ENCODE measurements at regions not wholly inside any gene's neighbourhood (a gene's known extent, or its start where the extent isn't known, plus 50 kb on each side); places are given as distances from the start of the nearest gene placed in this dataset.

DNA sequence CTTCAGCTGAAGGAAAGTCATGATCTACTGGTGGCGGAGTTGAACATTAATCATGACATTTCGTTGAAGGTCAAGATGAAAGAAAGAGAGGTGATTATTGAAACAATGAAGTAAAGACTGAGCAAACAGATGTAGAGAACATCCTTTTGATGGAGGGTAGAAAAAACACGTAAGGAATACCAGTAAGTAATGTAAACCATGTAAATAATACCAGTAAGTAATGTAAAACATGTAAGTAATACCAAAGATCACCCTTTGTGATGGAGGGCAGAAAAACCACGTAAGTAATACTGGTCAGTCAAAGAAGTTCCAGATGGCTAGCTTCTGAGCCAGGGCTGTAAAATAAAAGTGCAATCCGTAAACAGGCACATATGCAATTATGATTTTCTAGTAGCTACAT, 1387.7 kb downstream of the SUCLG1 start:
- no peak for TF ChIP-seq RAD21 (conservative IDR thresholded peaks at IDR 0.05 in 1 of 2, IDR thresholded peaks at IDR 0.05 in 1 of 2)
- no peak for TF ChIP-seq EP300 (IDR thresholded peaks at IDR 0.05)
- TF ChIP-seq, protein P1, sequence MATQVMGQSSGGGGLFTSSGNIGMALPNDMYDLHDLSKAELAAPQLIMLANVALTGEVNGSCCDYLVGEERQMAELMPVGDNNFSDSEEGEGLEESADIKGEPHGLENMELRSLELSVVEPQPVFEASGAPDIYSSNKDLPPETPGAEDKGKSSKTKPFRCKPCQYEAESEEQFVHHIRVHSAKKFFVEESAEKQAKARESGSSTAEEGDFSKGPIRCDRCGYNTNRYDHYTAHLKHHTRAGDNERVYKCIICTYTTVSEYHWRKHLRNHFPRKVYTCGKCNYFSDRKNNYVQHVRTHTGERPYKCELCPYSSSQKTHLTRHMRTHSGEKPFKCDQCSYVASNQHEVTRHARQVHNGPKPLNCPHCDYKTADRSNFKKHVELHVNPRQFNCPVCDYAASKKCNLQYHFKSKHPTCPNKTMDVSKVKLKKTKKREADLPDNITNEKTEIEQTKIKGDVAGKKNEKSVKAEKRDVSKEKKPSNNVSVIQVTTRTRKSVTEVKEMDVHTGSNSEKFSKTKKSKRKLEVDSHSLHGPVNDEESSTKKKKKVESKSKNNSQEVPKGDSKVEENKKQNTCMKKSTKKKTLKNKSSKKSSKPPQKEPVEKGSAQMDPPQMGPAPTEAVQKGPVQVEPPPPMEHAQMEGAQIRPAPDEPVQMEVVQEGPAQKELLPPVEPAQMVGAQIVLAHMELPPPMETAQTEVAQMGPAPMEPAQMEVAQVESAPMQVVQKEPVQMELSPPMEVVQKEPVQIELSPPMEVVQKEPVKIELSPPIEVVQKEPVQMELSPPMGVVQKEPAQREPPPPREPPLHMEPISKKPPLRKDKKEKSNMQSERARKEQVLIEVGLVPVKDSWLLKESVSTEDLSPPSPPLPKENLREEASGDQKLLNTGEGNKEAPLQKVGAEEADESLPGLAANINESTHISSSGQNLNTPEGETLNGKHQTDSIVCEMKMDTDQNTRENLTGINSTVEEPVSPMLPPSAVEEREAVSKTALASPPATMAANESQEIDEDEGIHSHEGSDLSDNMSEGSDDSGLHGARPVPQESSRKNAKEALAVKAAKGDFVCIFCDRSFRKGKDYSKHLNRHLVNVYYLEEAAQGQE (IDR thresholded peaks at IDR 0.05), result no peak
- no peak for TF ChIP-seq POLR2A (IDR thresholded peaks at IDR 0.05; ENCODE audit: low read length)
- TF ChIP-seq, protein P2, sequence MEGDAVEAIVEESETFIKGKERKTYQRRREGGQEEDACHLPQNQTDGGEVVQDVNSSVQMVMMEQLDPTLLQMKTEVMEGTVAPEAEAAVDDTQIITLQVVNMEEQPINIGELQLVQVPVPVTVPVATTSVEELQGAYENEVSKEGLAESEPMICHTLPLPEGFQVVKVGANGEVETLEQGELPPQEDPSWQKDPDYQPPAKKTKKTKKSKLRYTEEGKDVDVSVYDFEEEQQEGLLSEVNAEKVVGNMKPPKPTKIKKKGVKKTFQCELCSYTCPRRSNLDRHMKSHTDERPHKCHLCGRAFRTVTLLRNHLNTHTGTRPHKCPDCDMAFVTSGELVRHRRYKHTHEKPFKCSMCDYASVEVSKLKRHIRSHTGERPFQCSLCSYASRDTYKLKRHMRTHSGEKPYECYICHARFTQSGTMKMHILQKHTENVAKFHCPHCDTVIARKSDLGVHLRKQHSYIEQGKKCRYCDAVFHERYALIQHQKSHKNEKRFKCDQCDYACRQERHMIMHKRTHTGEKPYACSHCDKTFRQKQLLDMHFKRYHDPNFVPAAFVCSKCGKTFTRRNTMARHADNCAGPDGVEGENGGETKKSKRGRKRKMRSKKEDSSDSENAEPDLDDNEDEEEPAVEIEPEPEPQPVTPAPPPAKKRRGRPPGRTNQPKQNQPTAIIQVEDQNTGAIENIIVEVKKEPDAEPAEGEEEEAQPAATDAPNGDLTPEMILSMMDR (IDR thresholded peaks at IDR 0.05), result no peak
- no peak for TF ChIP-seq HOXB13 (CRISPR knock-in tag; IDR thresholded peaks at IDR 0.05; ENCODE audit: low read depth)
- TF ChIP-seq, protein P3, sequence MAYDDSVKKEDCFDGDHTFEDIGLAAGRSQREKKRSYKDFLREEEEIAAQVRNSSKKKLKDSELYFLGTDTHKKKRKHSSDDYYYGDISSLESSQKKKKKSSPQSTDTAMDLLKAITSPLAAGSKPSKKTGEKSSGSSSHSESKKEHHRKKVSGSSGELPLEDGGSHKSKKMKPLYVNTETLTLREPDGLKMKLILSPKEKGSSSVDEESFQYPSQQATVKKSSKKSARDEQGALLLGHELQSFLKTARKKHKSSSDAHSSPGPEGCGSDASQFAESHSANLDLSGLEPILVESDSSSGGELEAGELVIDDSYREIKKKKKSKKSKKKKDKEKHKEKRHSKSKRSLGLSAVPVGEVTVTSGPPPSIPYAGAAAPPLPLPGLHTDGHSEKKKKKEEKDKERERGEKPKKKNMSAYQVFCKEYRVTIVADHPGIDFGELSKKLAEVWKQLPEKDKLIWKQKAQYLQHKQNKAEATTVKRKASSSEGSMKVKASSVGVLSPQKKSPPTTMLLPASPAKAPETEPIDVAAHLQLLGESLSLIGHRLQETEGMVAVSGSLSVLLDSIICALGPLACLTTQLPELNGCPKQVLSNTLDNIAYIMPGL (CRISPR knock-in tag; IDR thresholded peaks at IDR 0.05; ENCODE audit: borderline replicate concordance), result no peak
- TF ChIP-seq ZSCAN20 (CRISPR knock-in tag; IDR thresholded peaks at IDR 0.05), result no peak
- TF ChIP-seq KDM1A (IDR thresholded peaks at IDR 0.05; ENCODE audit: low read depth), result no peak
- TF ChIP-seq CHD2 (IDR thresholded peaks at IDR 0.05; ENCODE audit: low read length, partially characterized antibody), result no peak
- TF ChIP-seq HOXA7 (CRISPR knock-in tag; IDR thresholded peaks at IDR 0.05), result no peak
